Mesenchymal stem cell (in vitro differentiated cells and primary cell): ENCODE measurements at regions not wholly inside any gene's neighbourhood (a gene's known extent, or its start where the extent isn't known, plus 50 kb on each side); places are given as distances from the start of the nearest gene placed in this dataset.

ENCODE experiments used
- DNase-seq: peaks from one replicate; pipeline ENCODE4 v3.0.0-alpha.2; 2013
- H2AFZ ChIP-seq: one replicate; pipeline ENCODE4 v1.6.1; 2013; ENCODE audit warnings: low read depth, mild to moderate bottlenecking, control low read depth, inconsistent platforms, low read length, moderate library complexity
- H2AK5ac ChIP-seq: 2 replicates; pipeline ENCODE4 v1.6.1; 2013; ENCODE audit warnings: low read length, moderate library complexity, mild to moderate bottlenecking, inconsistent platforms; ENCODE audit not compliant: severe bottlenecking
- H2BK120ac ChIP-seq: one replicate; pipeline ENCODE4 v1.6.1; 2013; ENCODE audit warnings: low read depth, mild to moderate bottlenecking, inconsistent platforms, low read length, moderate library complexity
- H2BK12ac ChIP-seq, 2 experiments: one replicate each; pipeline ENCODE4 v1.6.1; 2013; ENCODE audit warnings: inconsistent platforms in 2 of 2, low read length in 2 of 2, mild to moderate bottlenecking in 2 of 2, moderate library complexity in 2 of 2, control low read depth in 1 of 2
- H2BK15ac ChIP-seq: one replicate; pipeline ENCODE4 v1.6.1; 2013; ENCODE audit warnings: mild to moderate bottlenecking, low read depth, inconsistent platforms; ENCODE audit not compliant: poor library complexity, severe bottlenecking
- H2BK5ac ChIP-seq: 2 replicates; pipeline ENCODE4 v1.6.1; 2013; ENCODE audit warnings: low read depth, mild to moderate bottlenecking, low read length, control low read depth, inconsistent platforms; ENCODE audit not compliant: poor library complexity, severe bottlenecking
- H3K14ac ChIP-seq, 2 experiments: one replicate each; pipeline ENCODE4 v1.6.1; 2013; ENCODE audit warnings: inconsistent platforms in 2 of 2, low read length in 2 of 2, control low read depth in 1 of 2, mild to moderate bottlenecking in 1 of 2, moderate library complexity in 1 of 2
- H3K18ac ChIP-seq, 2 experiments: one replicate each; pipeline ENCODE4 v1.6.1; 2013; ENCODE audit warnings: inconsistent platforms in 2 of 2, low read length in 2 of 2, control low read depth in 1 of 2, low read depth in 1 of 2, mild to moderate bottlenecking in 1 of 2
- H3K23ac ChIP-seq, 2 experiments: one replicate each; pipeline ENCODE4 v1.6.1; 2013; ENCODE audit warnings: inconsistent platforms in 2 of 2, low read length in 2 of 2, mild to moderate bottlenecking in 2 of 2, moderate library complexity in 2 of 2, control low read depth in 1 of 2
- H3K27ac ChIP-seq: 2 replicates; pipeline ENCODE4 v1.5.1; 2013; ENCODE audit warnings: mild to moderate bottlenecking, moderate library complexity, low read length, control low read depth, inconsistent platforms; ENCODE audit not compliant: poor library complexity, severe bottlenecking
- H3K27me3 ChIP-seq, 2 experiments: 2 replicates each; pipeline versions ENCODE4 v1.6.1 to v1.7.0; 2013; ENCODE audit warnings: low read length in 2 of 2, mild to moderate bottlenecking in 2 of 2, moderate library complexity in 2 of 2, control low read depth in 1 of 2, inconsistent platforms in 1 of 2; ENCODE audit not compliant: control insufficient read depth in 1 of 2, insufficient read depth in 1 of 2
- H3K36me3 ChIP-seq, 2 experiments: 2 replicates each; pipeline versions ENCODE4 v1.6.1 to v1.7.0; 2013; ENCODE audit warnings: low read length in 2 of 2, control low read depth in 1 of 2, inconsistent platforms in 1 of 2, low read depth in 1 of 2, mild to moderate bottlenecking in 1 of 2; ENCODE audit not compliant: insufficient read depth in 2 of 2, control insufficient read depth in 1 of 2
- H3K4ac ChIP-seq, 2 experiments: one replicate each; pipeline ENCODE4 v1.6.1; 2013; ENCODE audit warnings: inconsistent platforms in 2 of 2, low read length in 2 of 2, mild to moderate bottlenecking in 2 of 2, moderate library complexity in 2 of 2, control low read depth in 1 of 2, low read depth in 1 of 2
- H3K4me1 ChIP-seq: 2 replicates; pipeline ENCODE4 v1.6.1; 2013; ENCODE audit warnings: low read depth, low read length, control low read depth; ENCODE audit not compliant: control insufficient read depth, insufficient read depth
- H3K4me2 ChIP-seq: 2 replicates; pipeline ENCODE4 v1.6.1; 2013; ENCODE audit warnings: low read length, mild to moderate bottlenecking, inconsistent platforms; ENCODE audit not compliant: poor library complexity, severe bottlenecking
- H3K4me3 ChIP-seq, 2 experiments: 2 replicates each; pipeline versions ENCODE4 v1.5.1 to v1.7.0; 2013; ENCODE audit warnings: low read length in 2 of 2, mild to moderate bottlenecking in 2 of 2, control low read depth in 1 of 2, low read depth in 1 of 2; ENCODE audit not compliant: insufficient read depth in 1 of 2
- H3K79me1 ChIP-seq: replicated peaks from 2 replicates; pipeline ENCODE4 v1.6.1; 2013; ENCODE audit warnings: mild to moderate bottlenecking, control low read depth, low read length, inconsistent platforms; ENCODE audit not compliant: poor library complexity, severe bottlenecking
- H3K9ac ChIP-seq: 2 replicates; pipeline ENCODE4 v1.7.0; 2013; ENCODE audit warnings: mild to moderate bottlenecking, low read length, moderate library complexity
- H3K9me3 ChIP-seq: 2 replicates; pipeline ENCODE4 v1.7.0; 2013; ENCODE audit warnings: mild to moderate bottlenecking, low read length; ENCODE audit not compliant: control insufficient read depth
- H4K8ac ChIP-seq: one replicate; pipeline ENCODE4 v1.6.1; 2013; ENCODE audit warnings: inconsistent platforms, mild to moderate bottlenecking, low read length, moderate library complexity
- H4K91ac ChIP-seq: one replicate; pipeline ENCODE4 v1.6.1; 2013; ENCODE audit warnings: mild to moderate bottlenecking, low read length, inconsistent platforms
- WGBS: methylation state at CpG from one replicate; pipeline ENCODE4 v1.1.7; 2013; ENCODE audit warnings: mixed read lengths; 5-methylcytosine and 5-hydroxymethylcytosine counted together

GRCh38 chr12:125835852-125836251, 770.6 kb downstream of the AACS start:
- peaks cover 11% of the 10 kb centered on the region for H3K9me3 ChIP-seq
- H3K4me2 ChIP-seq = no peak overlapping the region
- no peaks in the 10 kb centered on the region for H3K4me1 ChIP-seq
- H2BK15ac ChIP-seq = no peak overlapping the region
- no peak overlapping the region for H3K27ac ChIP-seq
- no peak overlapping the region for H2AFZ ChIP-seq
- no peak overlapping the region for H2BK12ac ChIP-seq
- H3K18ac ChIP-seq = no peak overlapping the region
- H3K4me3 ChIP-seq = no peak overlapping the region
- H2BK5ac ChIP-seq = no peak overlapping the region
- H2AK5ac ChIP-seq = no peak overlapping the region
- DNase-seq = no peak
- H3K27me3 ChIP-seq = no peaks in the 10 kb centered on the region
- H3K9ac ChIP-seq = no peak overlapping the region
- no peak overlapping the region for H4K8ac ChIP-seq
- WGBS = 80% methylated on average over 2 of the region's 2 CpGs
- H2BK120ac ChIP-seq = no peak overlapping the region
- H3K4ac ChIP-seq = no peak overlapping the region
- no peaks in the 10 kb centered on the region for H3K79me1 ChIP-seq
- no peak overlapping the region for H3K23ac ChIP-seq
- H3K36me3 ChIP-seq = no peaks in the 10 kb centered on the region
- no peak overlapping the region for H3K14ac ChIP-seq
- H4K91ac ChIP-seq = no peak overlapping the region

GRCh38 chr12:125836647-125837046, 771.4 kb downstream of the AACS start:
- Histone ChIP-seq H3K27me3 (no peaks in the 10 kb centered on the region), H2BK15ac (no peak overlapping the region), H3K9me3 (peaks cover 16% of the 10 kb centered on the region), H3K36me3 (no peaks in the 10 kb centered on the region), H3K4me1 (no peaks in the 10 kb centered on the region), H3K79me1 (no peaks in the 10 kb centered on the region), H3K18ac (no peak overlapping the region), H3K4me2 (no peak overlapping the region), H2BK120ac (no peak overlapping the region), H3K14ac (no peak overlapping the region), H3K9ac (no peak overlapping the region), H4K91ac (no peak overlapping the region), H2AFZ (no peak overlapping the region), H3K23ac (no peak overlapping the region), H3K4ac (no peak overlapping the region), H3K27ac (no peak overlapping the region), H4K8ac (no peak overlapping the region), H2AK5ac (no peak overlapping the region), H2BK5ac (no peak overlapping the region), H3K4me3 (no peak overlapping the region), H2BK12ac (no peak overlapping the region)
- no peak for DNase-seq
- WGBS = 71% methylated on average over 2 of the region's 2 CpGs

- no peak overlapping the region for H3K9ac ChIP-seq
- no peak overlapping the region for H3K14ac ChIP-seq
- no peak overlapping the region for H2BK120ac ChIP-seq
- no peak overlapping the region for H2BK5ac ChIP-seq
- no peak overlapping the region for H3K18ac ChIP-seq
- DNase-seq = no peak
- H4K91ac ChIP-seq = no peak overlapping the region
- H3K9me3 ChIP-seq = peaks cover 26% of the 10 kb centered on the region
- H2AK5ac ChIP-seq = no peak overlapping the region
- H3K4ac ChIP-seq = no peak overlapping the region
- no peaks in the 10 kb centered on the region for H3K4me1 ChIP-seq
- WGBS = 69% methylated on average over 6 of the region's 7 CpGs
- H3K27ac ChIP-seq = no peak overlapping the region
- H3K27me3 ChIP-seq = no peaks in the 10 kb centered on the region
- no peak overlapping the region for H2BK12ac ChIP-seq
- no peak overlapping the region for H2BK15ac ChIP-seq
- H3K4me3 ChIP-seq = no peak overlapping the region
- no peak overlapping the region for H4K8ac ChIP-seq
- H3K23ac ChIP-seq = no peak overlapping the region
- H3K36me3 ChIP-seq = no peaks in the 10 kb centered on the region
- H3K4me2 ChIP-seq = no peak overlapping the region
- H2AFZ ChIP-seq = no peak overlapping the region
- no peaks in the 10 kb centered on the region for H3K79me1 ChIP-seq
These were observed 776.1 kb downstream of the AACS start for GRCh38 chr12:125841332-125841731.

GRCh38 chr12:125852116-125852515, 786.9 kb downstream of the AACS start:
- Histone ChIP-seq H3K4me1 (no peaks in the 10 kb centered on the region), H3K27ac (no peak overlapping the region), H3K9me3 (peaks cover 5% of the 10 kb centered on the region), H3K4me3 (no peak overlapping the region), H2AFZ (no peak overlapping the region), H2BK5ac (no peak overlapping the region), H3K4ac (no peak overlapping the region), H3K14ac (no peak overlapping the region), H3K79me1 (no peaks in the 10 kb centered on the region), H3K23ac (no peak overlapping the region), H4K91ac (no peak overlapping the region), H3K18ac (no peak overlapping the region), H2BK12ac (no peak overlapping the region), H3K4me2 (no peak overlapping the region), H3K9ac (no peak overlapping the region), H4K8ac (no peak overlapping the region), H2BK15ac (no peak overlapping the region), H3K27me3 (no peaks in the 10 kb centered on the region), H2AK5ac (no peak overlapping the region), H3K36me3 (no peaks in the 10 kb centered on the region), H2BK120ac (no peak overlapping the region)
- WGBS = 58% methylated on average over 5 of the region's 5 CpGs
- DNase-seq = no peak
